GM21447 (cell line): ENCODE measurements at regions not wholly inside any gene's neighbourhood (a gene's known extent, or its start where the extent isn't known, plus 50 kb on each side); places are given as distances from the start of the nearest gene placed in this dataset.

ENCODE experiments used
- ATAC-seq: cut with Tn5 transposase; IDR thresholded peaks from one replicate; pipeline ENCODE4 v1.9.1; 2021; ENCODE audit not compliant: unreplicated experiment

GRCh38 chr2:64704161-64704560 is 50.4 kb upstream of the SERTAD2 start:
- no peak for ATAC-seq

GRCh38 chr2:64704996-64705395 is 51.3 kb upstream of the SERTAD2 start:
- no peak for ATAC-seq

GRCh38 chr2:64707276-64707675 is 53.6 kb upstream of the SERTAD2 start:
- ATAC-seq = no peak

GRCh38 chr2:64708829-64709228 is 55.1 kb upstream of the SERTAD2 start:
- no peak for ATAC-seq

GRCh38 chr2:64711252-64711800 is 57.6 kb upstream of the SERTAD2 start:
- ATAC-seq = no peak

- no peak for ATAC-seq
Observed at GRCh38 chr2:64713686-64714085, 60.0 kb upstream of the SERTAD2 start.

- no peak for ATAC-seq
Observed at GRCh38 chr2:64716569-64716968, 62.9 kb upstream of the SERTAD2 start.

GRCh38 chr2:64718250-64718885 is 64.7 kb upstream of the SERTAD2 start:
- ATAC-seq = no peak

- ATAC-seq = no peak
Observed at GRCh38 chr2:64720535-64721319, 67.0 kb upstream of the SERTAD2 start.

GRCh38 chr2:64721320-64721623 is 67.6 kb upstream of the SERTAD2 start:
- ATAC-seq = no peak

- no peak for ATAC-seq
Observed at GRCh38 chr2:64722291-64723044, 68.8 kb upstream of the SERTAD2 start.

- peak; percentile 80 for ATAC-seq
Observed at GRCh38 chr2:64727013-64727767, 73.5 kb upstream of the SERTAD2 start.

GRCh38 chr2:64727843-64728463 is 74.2 kb upstream of the SERTAD2 start:
- ATAC-seq = peak; percentile 23

- no peak for ATAC-seq
Observed at GRCh38 chr2:64730551-64731262, 77.0 kb upstream of the SERTAD2 start.

- ATAC-seq = no peak
Observed at GRCh38 chr2:64731263-64731643, 77.5 kb upstream of the SERTAD2 start.

GRCh38 chr2:64731746-64732145 is 78.0 kb upstream of the SERTAD2 start:
- ATAC-seq = no peak

GRCh38 chr2:64732146-64732545 is 78.4 kb upstream of the SERTAD2 start:
- ATAC-seq = no peak

- no peak for ATAC-seq
Observed at GRCh38 chr2:64735504-64735903, 81.8 kb upstream of the SERTAD2 start.

- ATAC-seq = peak; percentile 50
Observed at GRCh38 chr2:64737547-64737946, 83.8 kb upstream of the SERTAD2 start.

- ATAC-seq = peak; percentile 73
Observed at GRCh38 chr2:64738026-64738425, 84.3 kb upstream of the SERTAD2 start.
